ENCODE measurements at regions not wholly inside any gene's neighbourhood (a gene's known extent, or its start where the extent isn't known, plus 50 kb on each side); places are given as distances from the start of the nearest gene placed in this dataset.

- TF ChIP-seq POLR2A (IDR thresholded peaks at IDR 0.05) = no peak
- no peak for TF ChIP-seq CTCF (IDR thresholded peaks at IDR 0.05)
Measured at GRCh38 chrX:146160443-146161203, 343.0 kb downstream of the SLITRK2 start.
